ENCODE measurements at regions not wholly inside any gene's neighbourhood (a gene's known extent, or its start where the extent isn't known, plus 50 kb on each side); places are given as distances from the start of the nearest gene placed in this dataset.
A peak's percentile ranks its signal among the peaks of the same experiment; 100 is the strongest.
"Not testable (repeated sequence)": the region's sequence is repeated elsewhere in the genome, so short reads cannot be mapped to it uniquely, and the experiment has no call there.

- intact Hi-C loops (cut with DNase I; ENCODE audit: low total_unique reads): no loop called here
- DNase-seq: no peak
- Histone ChIP-seq H3K9me3 (no peaks in the 10 kb centered on the region), H3K4me3 (no peak overlapping the region), H3K4me1 (no peaks in the 10 kb centered on the region), H3K27ac (no peak overlapping the region), H3K27me3 (no peaks in the 10 kb centered on the region), H3K36me3 (no peaks in the 10 kb centered on the region)
- TF ChIP-seq CTCF (IDR thresholded peaks at IDR 0.05) (no peak), POLR2A (IDR thresholded peaks at IDR 0.05) (no peak)
Measured at GRCh38 chr6:137942736-137943135, 75.7 kb downstream of the TNFAIP3 start.

- DNase-seq; H3K4me1 ChIP-seq; intact Hi-C loops (cut with DNase I; ENCODE audit: low total_unique reads); H3K4me3 ChIP-seq; H3K27me3 ChIP-seq; H3K27ac ChIP-seq; H3K36me3 ChIP-seq; H3K9me3 ChIP-seq: not testable (repeated sequence)
Measured at GRCh38 chr6:137944381-137944780, 77.3 kb downstream of the TNFAIP3 start.

GRCh38 chr6:137944793-137945498 lies 77.9 kb downstream of the TNFAIP3 start:
- no peaks in the 10 kb centered on the region for H3K27me3 ChIP-seq
- no peak overlapping the region for H3K27ac ChIP-seq
- TF ChIP-seq POLR2A (IDR thresholded peaks at IDR 0.05): no peak
- peak; percentile 70 to 84 (median 76) for TF ChIP-seq CTCF (IDR thresholded peaks at IDR 0.05)
- H3K9me3 ChIP-seq: no peaks in the 10 kb centered on the region
- H3K36me3 ChIP-seq: no peaks in the 10 kb centered on the region
- intact Hi-C loops (cut with DNase I; ENCODE audit: low total_unique reads): loop anchor here (5.0 kb wide), 1 partner anchor 238 kb away; no protein-coding TSS in a partner anchor
- H3K4me1 ChIP-seq: no peaks in the 10 kb centered on the region
- H3K4me3 ChIP-seq: no peak overlapping the region
- peak in 1 of 2 donors; percentile 21 for DNase-seq

- H3K27me3 ChIP-seq: no peaks in the 10 kb centered on the region
- intact Hi-C loops (cut with DNase I; ENCODE audit: low total_unique reads): loop anchor here (5.0 kb wide), 1 partner anchor 243 kb away; no protein-coding TSS in a partner anchor
- no peak for DNase-seq
- H3K36me3 ChIP-seq: no peaks in the 10 kb centered on the region
- H3K9me3 ChIP-seq: no peaks in the 10 kb centered on the region
- H3K4me3 ChIP-seq: no peak overlapping the region
- TF ChIP-seq CTCF (IDR thresholded peaks at IDR 0.05): no peak
- TF ChIP-seq POLR2A (IDR thresholded peaks at IDR 0.05): no peak
- no peak overlapping the region for H3K27ac ChIP-seq
- H3K4me1 ChIP-seq: no peaks in the 10 kb centered on the region
Measured at GRCh38 chr6:137949686-137950390, 82.8 kb downstream of the TNFAIP3 start.

GRCh38 chr6:137950581-137950980 lies 83.5 kb downstream of the TNFAIP3 start:
- DNase-seq: no peak
- no peaks in the 10 kb centered on the region for H3K4me1 ChIP-seq
- H3K4me3 ChIP-seq: no peak overlapping the region
- no peak overlapping the region for H3K27ac ChIP-seq
- H3K36me3 ChIP-seq: no peaks in the 10 kb centered on the region
- no peaks in the 10 kb centered on the region for H3K9me3 ChIP-seq
- intact Hi-C loops (cut with DNase I; ENCODE audit: low total_unique reads): no loop called here
- no peak for TF ChIP-seq CTCF (IDR thresholded peaks at IDR 0.05)
- no peak for TF ChIP-seq POLR2A (IDR thresholded peaks at IDR 0.05)
- no peaks in the 10 kb centered on the region for H3K27me3 ChIP-seq

All from uterus (tissue), 3 donors.